SW480 (cell line): ENCODE measurements at regions not wholly inside any gene's neighbourhood (a gene's known extent, or its start where the extent isn't known, plus 50 kb on each side); places are given as distances from the start of the nearest gene placed in this dataset.
A peak's percentile ranks its signal among the peaks of the same experiment; 100 is the strongest.

Source experiments
- DNase-seq: peaks from one replicate; pipeline ENCODE4 v3.0.0-alpha.2; 2016; ENCODE audit warnings: low spot score

GRCh38 chr9:16158093-16158492 is 605.2 kb downstream of the CCDC171 start:
- DNase-seq: no peak

- DNase-seq: no peak
These were observed 608.6 kb downstream of the CCDC171 start for GRCh38 chr9:16161483-16161882.

GRCh38 chr9:16170119-16170518 is 617.3 kb downstream of the CCDC171 start:
- no peak for DNase-seq

- no peak for DNase-seq
These were observed 619.1 kb downstream of the CCDC171 start for GRCh38 chr9:16171911-16172310.

- no peak for DNase-seq
These were observed 620.0 kb downstream of the CCDC171 start for GRCh38 chr9:16172796-16173195.

- DNase-seq: no peak
These were observed 622.1 kb downstream of the CCDC171 start for GRCh38 chr9:16174915-16175314.

- no peak for DNase-seq
These were observed 622.6 kb downstream of the CCDC171 start for GRCh38 chr9:16175461-16175860.

- DNase-seq: no peak
These were observed 625.5 kb downstream of the CCDC171 start for GRCh38 chr9:16178294-16178693.

- no peak for DNase-seq
These were observed 626.7 kb downstream of the CCDC171 start for GRCh38 chr9:16179566-16179965.

- no peak for DNase-seq
These were observed 627.2 kb downstream of the CCDC171 start for GRCh38 chr9:16180091-16180490.

GRCh38 chr9:16180546-16180945 is 627.7 kb downstream of the CCDC171 start:
- no peak for DNase-seq

GRCh38 chr9:16181539-16181938 is 628.7 kb downstream of the CCDC171 start:
- no peak for DNase-seq

GRCh38 chr9:16182784-16183183 is 629.9 kb downstream of the CCDC171 start:
- no peak for DNase-seq

- no peak for DNase-seq
These were observed 632.3 kb downstream of the CCDC171 start for GRCh38 chr9:16184964-16185646.

- no peak for DNase-seq
These were observed 638.3 kb downstream of the CCDC171 start for GRCh38 chr9:16191191-16191590.

- peak; percentile 46 for DNase-seq
These were observed 639.0 kb downstream of the CCDC171 start for GRCh38 chr9:16191691-16192402.

- no peak for DNase-seq
These were observed 639.7 kb downstream of the CCDC171 start for GRCh38 chr9:16192403-16193017.

- no peak for DNase-seq
These were observed 640.2 kb downstream of the CCDC171 start for GRCh38 chr9:16193066-16193465.

- DNase-seq: no peak
These were observed 643.4 kb downstream of the CCDC171 start for GRCh38 chr9:16196206-16196605.

- no peak for DNase-seq
These were observed 644.9 kb downstream of the CCDC171 start for GRCh38 chr9:16197578-16198370.

GRCh38 chr9:16198996-16199395 is 646.2 kb downstream of the CCDC171 start:
- no peak for DNase-seq

- DNase-seq: no peak
These were observed 649.4 kb downstream of the CCDC171 start for GRCh38 chr9:16202221-16202620.
